ENCODE measurements at regions not wholly inside any gene's neighbourhood (a gene's known extent, or its start where the extent isn't known, plus 50 kb on each side); places are given as distances from the start of the nearest gene placed in this dataset.

GRCh38 chr7:10225275-10225674, 748.4 kb upstream of the PHF14 start:
- H3K4me1 ChIP-seq = peaks cover 0 to 23% (median 8%) of the 10 kb centered on the region in 4 donors
- no peak overlapping the region for H3K27ac ChIP-seq
- DNase-seq = no peak
- H3K27me3 ChIP-seq = no peaks in the 10 kb centered on the region
- no peaks in the 10 kb centered on the region for H3K36me3 ChIP-seq
- TF ChIP-seq POLR2A (IDR thresholded peaks at IDR 0.05) (no peak), EP300 (IDR thresholded peaks at IDR 0.05) (no peak), POLR2AphosphoS5 (IDR thresholded peaks at IDR 0.05) (no peak)
- TF ChIP-seq, protein P1, sequence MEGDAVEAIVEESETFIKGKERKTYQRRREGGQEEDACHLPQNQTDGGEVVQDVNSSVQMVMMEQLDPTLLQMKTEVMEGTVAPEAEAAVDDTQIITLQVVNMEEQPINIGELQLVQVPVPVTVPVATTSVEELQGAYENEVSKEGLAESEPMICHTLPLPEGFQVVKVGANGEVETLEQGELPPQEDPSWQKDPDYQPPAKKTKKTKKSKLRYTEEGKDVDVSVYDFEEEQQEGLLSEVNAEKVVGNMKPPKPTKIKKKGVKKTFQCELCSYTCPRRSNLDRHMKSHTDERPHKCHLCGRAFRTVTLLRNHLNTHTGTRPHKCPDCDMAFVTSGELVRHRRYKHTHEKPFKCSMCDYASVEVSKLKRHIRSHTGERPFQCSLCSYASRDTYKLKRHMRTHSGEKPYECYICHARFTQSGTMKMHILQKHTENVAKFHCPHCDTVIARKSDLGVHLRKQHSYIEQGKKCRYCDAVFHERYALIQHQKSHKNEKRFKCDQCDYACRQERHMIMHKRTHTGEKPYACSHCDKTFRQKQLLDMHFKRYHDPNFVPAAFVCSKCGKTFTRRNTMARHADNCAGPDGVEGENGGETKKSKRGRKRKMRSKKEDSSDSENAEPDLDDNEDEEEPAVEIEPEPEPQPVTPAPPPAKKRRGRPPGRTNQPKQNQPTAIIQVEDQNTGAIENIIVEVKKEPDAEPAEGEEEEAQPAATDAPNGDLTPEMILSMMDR (IDR thresholded peaks at IDR 0.05) = no peak
- no peaks in the 10 kb centered on the region for H3K9me3 ChIP-seq
- 54 to 62% methylated on average over 1 of the region's 1 CpG for WGBS, 2 donors
- intact Hi-C loops (cut with DNase I) = no loop called here
- H3K4me3 ChIP-seq = no peak overlapping the region

DNA sequence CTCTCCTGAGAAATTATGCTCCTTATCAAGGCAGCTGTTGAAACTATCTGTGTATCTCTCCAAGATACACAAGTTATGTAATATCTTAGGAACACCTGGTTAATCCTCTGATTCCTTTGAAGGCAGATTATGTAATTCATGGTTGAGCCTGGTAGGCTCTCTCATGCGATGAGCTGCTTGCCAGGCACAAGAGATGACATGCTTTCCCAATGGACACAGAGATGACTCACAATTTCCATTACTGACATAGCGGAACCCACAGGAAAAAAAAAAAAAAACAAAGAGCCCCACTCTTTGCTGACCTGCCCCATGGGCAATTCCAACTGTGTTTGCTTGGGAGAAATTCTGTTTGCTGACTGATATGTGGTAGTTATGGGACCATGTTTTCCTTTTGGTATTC, 736.4 kb upstream of the PHF14 start:
- WGBS, 2 donors = 45 to 71% methylated on average over 2 of the region's 2 CpGs
- DNase-seq = no peak
- H3K27ac ChIP-seq = no peak overlapping the region
- H3K4me3 ChIP-seq = no peak overlapping the region
- H3K27me3 ChIP-seq = no peaks in the 10 kb centered on the region
- intact Hi-C loops (cut with DNase I) = no loop called here
- H3K4me1 ChIP-seq = peaks cover 0 to 12% (median 2%) of the 10 kb centered on the region in 4 donors
- H3K9me3 ChIP-seq = no peaks in the 10 kb centered on the region
- TF ChIP-seq EP300 (IDR thresholded peaks at IDR 0.05) (no peak), POLR2AphosphoS5 (IDR thresholded peaks at IDR 0.05) (no peak), POLR2A (IDR thresholded peaks at IDR 0.05) (no peak)
- TF ChIP-seq, protein P1 (IDR thresholded peaks at IDR 0.05) = no peak
- H3K36me3 ChIP-seq = no peaks in the 10 kb centered on the region

DNA sequence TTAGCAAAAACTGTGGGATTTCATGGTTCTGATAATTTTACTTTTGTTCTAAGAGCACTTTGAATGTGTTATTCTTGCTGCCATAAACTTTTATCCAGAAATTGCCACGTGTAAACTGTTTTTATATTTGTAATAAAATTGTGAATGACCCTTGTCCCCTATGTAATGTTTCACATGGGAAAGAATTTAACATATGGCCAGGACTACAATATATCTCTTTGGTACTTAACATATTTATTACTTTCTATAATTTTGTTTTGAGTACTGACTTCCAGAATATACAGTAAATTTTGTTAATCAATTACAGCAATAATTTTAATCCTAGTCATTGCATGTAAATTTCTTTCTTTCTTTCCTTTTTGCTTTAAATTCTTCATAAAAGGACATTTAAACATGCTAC, 735.0 kb upstream of the PHF14 start:
- no peak overlapping the region for H3K27ac ChIP-seq
- intact Hi-C loops (cut with DNase I) = no loop called here
- TF ChIP-seq, protein P1 (IDR thresholded peaks at IDR 0.05) = no peak
- TF ChIP-seq EP300 (IDR thresholded peaks at IDR 0.05) = no peak
- no peak for TF ChIP-seq POLR2AphosphoS5 (IDR thresholded peaks at IDR 0.05)
- TF ChIP-seq POLR2A (IDR thresholded peaks at IDR 0.05) = no peak
- peaks cover 0 to 12% (median 2%) of the 10 kb centered on the region in 4 donors for H3K4me1 ChIP-seq
- DNase-seq = no peak
- H3K4me3 ChIP-seq = no peak overlapping the region
- H3K9me3 ChIP-seq = no peaks in the 10 kb centered on the region
- H3K27me3 ChIP-seq = no peaks in the 10 kb centered on the region
- 17 to 49% methylated on average over 1 of the region's 1 CpG for WGBS, 2 donors
- no peaks in the 10 kb centered on the region for H3K36me3 ChIP-seq

DNA sequence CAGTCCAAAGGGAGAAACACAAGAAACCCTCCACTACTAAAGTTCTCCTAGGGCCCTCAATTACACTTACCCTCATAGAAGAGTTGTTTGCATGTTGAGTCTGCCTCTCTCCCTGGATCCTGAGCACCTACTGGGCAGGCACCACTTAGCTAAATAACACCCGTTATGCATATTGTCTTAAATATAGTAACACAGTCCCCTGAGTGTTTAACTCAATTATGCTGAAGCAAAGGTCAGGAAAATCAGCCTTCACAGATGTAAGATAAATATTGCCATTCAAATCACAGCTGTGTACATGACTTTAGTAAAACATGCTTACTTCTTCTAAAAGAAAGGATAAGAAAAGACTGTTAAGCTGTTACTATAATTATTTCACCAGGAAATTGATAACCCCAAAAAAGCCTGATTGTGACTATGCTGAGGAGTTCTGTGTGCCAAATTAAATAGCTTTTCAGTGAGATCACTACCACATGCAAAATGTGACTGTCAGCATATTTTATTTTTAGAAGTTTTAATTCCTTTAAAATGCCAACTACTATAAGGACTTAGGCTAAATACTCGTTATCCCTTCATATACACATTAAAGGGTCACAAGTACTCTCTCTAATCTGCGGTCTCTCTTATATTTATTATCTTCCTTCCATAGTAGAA, 733.9 kb upstream of the PHF14 start:
- H3K9me3 ChIP-seq = no peaks in the 10 kb centered on the region
- H3K4me1 ChIP-seq = peaks cover 0 to 12% (median 2%) of the 10 kb centered on the region in 4 donors
- WGBS, 2 donors = 43 to 58% methylated on average over 3 of the region's 3 CpGs
- intact Hi-C loops (cut with DNase I) = no loop called here
- H3K27me3 ChIP-seq = no peaks in the 10 kb centered on the region
- H3K4me3 ChIP-seq = no peak overlapping the region
- H3K36me3 ChIP-seq = no peaks in the 10 kb centered on the region
- TF ChIP-seq EP300 (IDR thresholded peaks at IDR 0.05) = no peak
- TF ChIP-seq, protein P1 (IDR thresholded peaks at IDR 0.05) = no peak
- no peak for TF ChIP-seq POLR2AphosphoS5 (IDR thresholded peaks at IDR 0.05)
- no peak for TF ChIP-seq POLR2A (IDR thresholded peaks at IDR 0.05)
- H3K27ac ChIP-seq = no peak overlapping the region
- no peak for DNase-seq

DNA sequence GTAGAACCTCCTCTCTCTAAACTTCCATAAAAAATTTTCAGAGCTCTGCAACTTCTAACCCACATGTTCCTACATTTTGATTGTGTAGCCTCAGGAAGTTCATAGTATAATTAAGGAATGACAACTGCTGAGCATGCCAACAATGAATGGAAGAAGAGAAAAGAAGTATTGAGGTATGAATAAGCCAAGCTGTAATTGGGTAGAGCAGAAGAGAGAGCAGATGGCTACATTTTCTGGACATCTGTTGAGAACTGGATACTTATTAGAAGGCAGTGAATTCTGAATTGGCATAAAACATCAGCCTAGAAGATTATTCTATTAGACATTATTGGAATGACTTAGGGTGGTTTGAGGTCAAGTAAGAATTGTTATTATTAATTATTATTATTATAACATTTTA, 728.3 kb upstream of the PHF14 start:
- Histone ChIP-seq H3K4me1 (peaks cover 0 to 2% (median 0%) of the 10 kb centered on the region in 4 donors), H3K27ac (no peak overlapping the region), H3K9me3 (peaks cover 0 to 4% (median 1%) of the 10 kb centered on the region in 4 donors), H3K36me3 (no peaks in the 10 kb centered on the region), H3K4me3 (no peak overlapping the region), H3K27me3 (no peaks in the 10 kb centered on the region)
- intact Hi-C loops (cut with DNase I) = no loop called here
- DNase-seq = no peak
- TF ChIP-seq POLR2A (IDR thresholded peaks at IDR 0.05) = no peak
- no peak for TF ChIP-seq EP300 (IDR thresholded peaks at IDR 0.05)
- no peak for TF ChIP-seq POLR2AphosphoS5 (IDR thresholded peaks at IDR 0.05)
- TF ChIP-seq, protein P1 (IDR thresholded peaks at IDR 0.05) = no peak

All from sigmoid colon (tissue), 6 donors.